ENCODE measurements at regions not wholly inside any gene's neighbourhood (a gene's known extent, or its start where the extent isn't known, plus 50 kb on each side); places are given as distances from the start of the nearest gene placed in this dataset.

GRCh38 chr17:53335443-53335842, 487.3 kb upstream of the KIF2B start:
- TF ChIP-seq CTCF (conservative IDR thresholded peaks at IDR 0.05 in 1 of 2, IDR thresholded peaks at IDR 0.05 in 1 of 2; ENCODE audit: low read depth in 1 of 2, low read length in 2 of 2) (no peak), EZH2 (IDR thresholded peaks at IDR 0.05; ENCODE audit: low read length, missing control alignments) (no peak)
